Endothelial cell of umbilical vein (primary cell): ENCODE measurements at regions not wholly inside any gene's neighbourhood (a gene's known extent, or its start where the extent isn't known, plus 50 kb on each side); places are given as distances from the start of the nearest gene placed in this dataset.
"Not testable (repeated sequence)": the region's sequence is repeated elsewhere in the genome, so short reads cannot be mapped to it uniquely, and the experiment has no call there.

Experiments used
- POLR2A ChIP-seq: IDR thresholded peaks from 2 replicates; pipeline ENCODE4 v1.6.1; 2012; ENCODE audit warnings: low read depth, mild to moderate bottlenecking, control low read depth, low read length
- TF ChIP-seq, protein P1 (sequence below), 2 donors: IDR thresholded peaks; 1 replicate in 1 of 2; 2 replicates in 1 of 2; pipeline ENCODE4 v1.5.1; 2011; ENCODE audit warnings: low read length in 2 of 2, mild to moderate bottlenecking in 2 of 2, moderate library complexity in 2 of 2, control low read depth in 1 of 2, inconsistent platforms in 1 of 2, low read depth in 1 of 2; ENCODE audit not compliant: insufficient read depth in 1 of 2; ENCODE audit errors: extremely low read depth in 1 of 2

GRCh38 chr7:69541779-69542432 is 56.4 kb upstream of the AUTS2 start:
- not testable (repeated sequence) for TF ChIP-seq POLR2A
- TF ChIP-seq, protein P1, sequence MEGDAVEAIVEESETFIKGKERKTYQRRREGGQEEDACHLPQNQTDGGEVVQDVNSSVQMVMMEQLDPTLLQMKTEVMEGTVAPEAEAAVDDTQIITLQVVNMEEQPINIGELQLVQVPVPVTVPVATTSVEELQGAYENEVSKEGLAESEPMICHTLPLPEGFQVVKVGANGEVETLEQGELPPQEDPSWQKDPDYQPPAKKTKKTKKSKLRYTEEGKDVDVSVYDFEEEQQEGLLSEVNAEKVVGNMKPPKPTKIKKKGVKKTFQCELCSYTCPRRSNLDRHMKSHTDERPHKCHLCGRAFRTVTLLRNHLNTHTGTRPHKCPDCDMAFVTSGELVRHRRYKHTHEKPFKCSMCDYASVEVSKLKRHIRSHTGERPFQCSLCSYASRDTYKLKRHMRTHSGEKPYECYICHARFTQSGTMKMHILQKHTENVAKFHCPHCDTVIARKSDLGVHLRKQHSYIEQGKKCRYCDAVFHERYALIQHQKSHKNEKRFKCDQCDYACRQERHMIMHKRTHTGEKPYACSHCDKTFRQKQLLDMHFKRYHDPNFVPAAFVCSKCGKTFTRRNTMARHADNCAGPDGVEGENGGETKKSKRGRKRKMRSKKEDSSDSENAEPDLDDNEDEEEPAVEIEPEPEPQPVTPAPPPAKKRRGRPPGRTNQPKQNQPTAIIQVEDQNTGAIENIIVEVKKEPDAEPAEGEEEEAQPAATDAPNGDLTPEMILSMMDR (IDR thresholded peaks at IDR 0.05; ENCODE audit: extremely low read depth in 1 of 2, insufficient read depth in 1 of 2, low read depth in 1 of 2, low read length in 2 of 2), result not testable (repeated sequence)
